ENCODE measurements at regions not wholly inside any gene's neighbourhood (a gene's known extent, or its start where the extent isn't known, plus 50 kb on each side); places are given as distances from the start of the nearest gene placed in this dataset.
"Not testable (repeated sequence)": the region's sequence is repeated elsewhere in the genome, so short reads cannot be mapped to it uniquely, and the experiment has no call there.

- no peak for DNase-seq
Observed at GRCh38 chr19:30691819-30692166, 319.6 kb downstream of the ZNF536 start.

GRCh38 chr19:30690935-30691818 is 319.0 kb downstream of the ZNF536 start:
- DNase-seq = no peak

DNA sequence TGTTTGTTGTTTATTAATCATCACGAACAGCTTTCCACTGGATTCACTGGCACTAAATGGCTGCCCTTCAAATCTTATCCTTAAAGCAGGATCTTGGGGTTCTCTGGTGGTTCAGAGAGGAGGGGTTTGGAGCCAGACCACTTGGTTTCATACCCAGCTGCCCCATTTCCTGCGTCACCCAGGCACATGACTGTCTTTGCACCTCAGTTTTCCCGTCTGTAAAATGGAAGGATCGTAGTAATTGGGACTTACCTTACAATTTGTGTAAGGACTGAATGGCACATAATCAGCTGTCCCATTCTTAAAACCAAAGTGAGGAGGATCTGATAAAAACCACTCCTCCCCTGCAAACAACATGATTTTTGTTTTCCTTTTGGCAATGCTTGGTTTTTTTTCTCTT is 318.3 kb downstream of the ZNF536 start:
- no peak for DNase-seq

- no peak for DNase-seq
Observed at GRCh38 chr19:30689474-30689873, 317.3 kb downstream of the ZNF536 start.

GRCh38 chr19:30688696-30689095 is 316.5 kb downstream of the ZNF536 start:
- no peak for DNase-seq

GRCh38 chr19:30686826-30687566 is 314.8 kb downstream of the ZNF536 start:
- no peak for DNase-seq

DNA sequence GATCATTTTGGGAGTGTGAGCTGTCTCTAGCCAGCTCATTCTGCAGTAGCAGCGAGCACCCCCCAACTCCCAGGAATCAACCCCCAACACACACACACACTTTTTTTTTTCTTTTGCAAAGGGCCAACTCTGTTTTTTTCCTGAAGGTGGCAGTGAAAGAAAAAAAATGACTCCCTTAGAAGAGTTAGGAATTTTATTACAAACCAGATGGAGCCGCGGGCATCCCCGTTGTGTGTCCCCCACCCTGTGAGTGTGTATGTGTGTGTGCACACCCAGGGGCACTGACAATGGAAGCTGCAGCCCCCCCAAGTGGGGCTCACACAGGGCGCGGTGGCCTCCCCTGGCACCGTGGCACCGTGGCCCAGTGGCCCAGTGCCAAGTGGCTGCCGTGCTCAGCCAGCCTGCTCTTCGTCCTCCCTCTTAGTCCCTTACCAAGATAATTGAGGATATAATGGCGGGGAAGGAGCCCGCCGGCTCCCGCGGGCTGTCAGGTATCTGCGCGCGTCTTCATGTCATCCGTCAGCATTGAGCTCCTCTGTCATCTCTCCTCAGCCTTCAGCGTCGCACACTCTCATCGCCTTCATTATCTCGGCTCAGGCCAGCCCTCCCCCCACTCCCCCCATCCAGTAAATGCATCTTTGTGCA is 314.1 kb downstream of the ZNF536 start:
- DNase-seq = no peak

DNA sequence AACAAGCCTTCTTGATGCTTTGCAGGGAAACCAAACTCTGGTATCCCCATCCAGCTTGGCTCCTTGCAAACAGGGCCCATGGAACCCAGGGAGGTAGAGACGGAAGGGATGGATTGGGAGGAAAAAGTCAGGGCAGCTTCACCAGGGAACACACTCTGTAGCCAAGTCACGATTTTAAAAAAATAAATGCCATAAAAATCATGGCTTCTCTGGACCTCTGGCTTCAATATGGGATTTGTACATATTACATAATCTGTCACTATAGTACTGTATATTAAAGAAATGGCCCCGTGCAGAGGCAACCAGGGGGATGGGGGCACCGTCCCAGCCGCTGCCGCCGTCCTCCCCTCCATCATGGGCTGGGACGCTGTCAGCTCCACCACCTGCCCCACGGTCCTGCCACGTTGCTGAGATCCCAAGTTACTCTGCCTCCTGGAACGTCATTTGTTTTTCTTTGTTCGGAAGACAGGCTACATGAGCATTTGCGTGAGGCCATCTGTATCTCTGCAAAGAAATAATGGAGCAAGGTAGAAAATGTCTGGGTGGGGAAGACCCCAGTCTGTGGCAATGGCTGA is 313.3 kb downstream of the ZNF536 start:
- DNase-seq = no peak

GRCh38 chr19:30684613-30685012 is 312.4 kb downstream of the ZNF536 start:
- DNase-seq = no peak

GRCh38 chr19:30682999-30683536 is 310.9 kb downstream of the ZNF536 start:
- peak; percentile 86 for DNase-seq

GRCh38 chr19:30682146-30682998 is 310.2 kb downstream of the ZNF536 start:
- no peak for DNase-seq

- no peak for DNase-seq
Observed at GRCh38 chr19:30681162-30682100, 309.2 kb downstream of the ZNF536 start.

DNA sequence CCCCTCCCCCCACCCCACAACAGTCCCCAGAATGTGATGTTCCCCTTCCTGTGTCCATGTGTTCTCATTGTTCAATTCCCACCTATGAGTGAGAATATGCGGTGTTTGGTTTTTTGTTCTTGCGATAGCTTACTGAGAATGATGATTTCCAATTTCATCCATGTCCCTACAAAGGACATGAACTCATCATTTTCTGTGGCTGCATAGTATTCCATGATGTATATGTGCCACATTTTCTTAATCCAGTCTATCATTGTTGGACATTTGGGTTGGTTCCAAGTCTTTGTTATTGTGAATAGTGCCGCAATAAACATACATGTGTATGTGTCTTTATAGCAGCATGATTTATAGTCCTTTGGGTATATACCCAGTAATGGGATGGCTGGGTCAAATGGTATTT is 308.2 kb downstream of the ZNF536 start:
- DNase-seq = not testable (repeated sequence)

GRCh38 chr19:30679789-30680188 is 307.6 kb downstream of the ZNF536 start:
- DNase-seq = peak; percentile 62

DNA sequence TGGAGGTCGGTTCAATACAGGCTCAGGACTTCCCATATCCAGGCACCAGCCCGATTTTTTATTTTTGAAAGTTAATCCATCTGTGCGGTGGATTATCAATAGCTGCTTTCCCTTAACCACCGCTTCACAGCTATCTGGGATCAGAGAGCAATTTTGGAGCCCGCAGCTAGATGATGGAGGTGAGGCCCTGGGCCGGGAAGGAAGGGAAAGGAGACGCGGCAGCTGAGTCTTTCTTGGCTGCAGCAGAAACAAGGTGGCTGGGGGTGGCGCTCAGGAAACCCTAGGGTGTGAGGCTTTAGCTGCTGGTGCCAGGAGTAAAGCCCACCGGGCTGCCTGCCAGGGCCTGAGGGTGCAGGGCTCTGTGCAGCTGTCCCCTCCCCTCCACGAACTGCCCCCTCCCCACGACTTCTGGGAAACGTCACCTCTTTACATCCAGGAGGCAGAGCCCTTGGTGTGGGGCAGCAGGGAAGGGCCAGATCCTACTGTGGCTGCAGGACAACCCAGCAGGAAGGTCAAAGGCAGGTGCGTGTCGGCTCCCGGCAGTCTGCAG is 307.0 kb downstream of the ZNF536 start:
- peak; percentile 84 for DNase-seq

GRCh38 chr19:30678168-30678567 is 306.0 kb downstream of the ZNF536 start:
- DNase-seq = no peak

- no peak for DNase-seq
Observed at GRCh38 chr19:30677702-30678101, 305.5 kb downstream of the ZNF536 start.

DNA sequence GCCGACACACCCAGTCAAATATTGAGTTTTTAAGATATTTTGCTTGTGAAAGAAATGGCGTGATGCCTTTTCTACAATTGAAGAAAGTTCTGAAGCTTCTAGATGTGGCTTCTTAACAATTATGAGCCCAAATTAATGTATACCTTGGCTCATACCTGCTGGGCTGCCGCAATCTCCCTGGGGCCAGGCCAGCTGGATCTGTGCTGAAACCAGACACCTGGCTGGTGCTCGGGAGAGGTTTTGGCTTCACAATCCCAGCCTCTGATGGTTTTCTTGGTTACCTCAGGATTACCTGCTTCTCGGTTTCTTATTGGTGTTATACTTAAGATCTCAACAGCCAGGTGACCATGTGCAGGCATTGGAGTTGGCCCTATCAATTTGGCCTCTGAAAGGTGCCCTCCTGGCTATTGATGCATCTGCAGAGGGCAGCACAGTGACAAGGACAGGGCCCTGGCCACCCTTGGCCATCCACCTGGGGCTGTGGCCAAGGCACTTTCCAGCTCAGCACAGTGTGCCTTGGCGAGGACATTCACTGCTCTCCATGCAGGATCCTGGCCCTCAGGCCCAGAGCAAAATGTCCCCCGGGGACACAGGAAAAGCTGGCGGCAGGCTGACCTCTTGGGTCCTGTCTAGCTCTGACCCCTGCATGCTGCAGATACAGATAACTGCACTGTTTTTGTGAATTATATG is 305.0 kb downstream of the ZNF536 start:
- DNase-seq = no peak

DNA sequence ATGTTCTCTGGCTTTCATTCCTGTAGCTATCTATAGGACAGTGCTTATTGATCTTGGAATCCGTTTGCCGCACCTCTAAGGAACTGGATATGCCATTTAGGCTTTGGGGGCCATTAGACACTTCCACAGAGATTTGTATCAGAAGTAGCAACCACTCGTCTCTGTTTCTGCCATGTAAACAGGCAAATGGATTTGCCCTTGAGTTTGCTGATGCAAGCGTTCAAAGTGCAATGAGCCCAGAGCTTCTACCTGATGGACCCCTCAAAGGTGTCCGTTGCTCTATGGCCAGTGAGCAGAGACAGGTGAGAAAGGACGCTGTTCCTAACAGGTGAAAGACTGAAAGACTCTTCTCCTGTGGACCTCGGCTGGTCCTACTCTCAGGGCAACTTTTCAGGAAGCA is 302.9 kb downstream of the ZNF536 start:
- DNase-seq = no peak

- no peak for DNase-seq
Observed at GRCh38 chr19:30674656-30675055, 302.5 kb downstream of the ZNF536 start.

All from NCI-H1105 treated with DMSO at 0.1 percent for 48 hours (cell line).